Keratinocyte (primary cell): ENCODE measurements at regions not wholly inside any gene's neighbourhood (a gene's known extent, or its start where the extent isn't known, plus 50 kb on each side); places are given as distances from the start of the nearest gene placed in this dataset.

Experiments used
- DNase-seq: peaks from one replicate; pipeline ENCODE4 v3.0.0-alpha.2; 2011; ENCODE audit warnings: low read depth, missing footprints, low spot score
- FAIRE-seq: peaks from 2 replicates; lab custom pipeline; 2011; peaks lifted over from hg19 to GRCh38; lab: Jason Lieb, UNC
- H2AFZ ChIP-seq: 2 replicates; pipeline ENCODE4 v1.6.0; 2012; ENCODE audit warnings: low read length, control low read depth, inconsistent platforms; ENCODE audit not compliant: control insufficient read depth
- H3K27ac ChIP-seq: 2 replicates; pipeline ENCODE4 v1.5.1; 2011; ENCODE audit warnings: low read length; ENCODE audit not compliant: control insufficient read depth, insufficient read depth
- H3K27me3 ChIP-seq: 3 replicates; pipeline ENCODE4 v1.6.0; 2011; ENCODE audit warnings: low read length; ENCODE audit not compliant: control insufficient read depth, insufficient read depth; ENCODE audit errors: extremely low read depth
- H3K36me3 ChIP-seq, 2 experiments: 2 replicates in 1 of 2; 3 replicates in 1 of 2; pipeline ENCODE4 v1.5.1; 2011; ENCODE audit warnings: low read length in 2 of 2, mild to moderate bottlenecking in 1 of 2; ENCODE audit not compliant: control insufficient read depth in 2 of 2, insufficient read depth in 2 of 2; ENCODE audit errors: extremely low read depth in 1 of 2
- H3K4me1 ChIP-seq: 3 replicates; pipeline ENCODE4 v1.5.1; 2011; ENCODE audit warnings: low read length; ENCODE audit not compliant: control insufficient read depth, insufficient read depth; ENCODE audit errors: extremely low read depth
- H3K4me2 ChIP-seq: 3 replicates; pipeline ENCODE4 v1.6.0; 2011; ENCODE audit warnings: low read depth, low read length; ENCODE audit not compliant: control insufficient read depth, insufficient read depth; ENCODE audit errors: extremely low read depth
- H3K4me3 ChIP-seq, 3 experiments: fragments of 200-600 bp in 1 of 3; sonication (generic) in 1 of 3; 2 replicates in 2 of 3; 3 replicates in 1 of 3; pipeline ENCODE4 v1.5.1; 2011 to 2016; ENCODE audit warnings: low read length in 3 of 3, mild to moderate bottlenecking in 3 of 3, control low read depth in 2 of 3, inconsistent platforms in 1 of 3, low read depth in 1 of 3, mixed read lengths in 1 of 3, mixed run types in 1 of 3, moderate library complexity in 1 of 3; ENCODE audit not compliant: control insufficient read depth in 2 of 3, insufficient read depth in 2 of 3; ENCODE audit errors: extremely low read depth in 1 of 3
- H3K79me2 ChIP-seq: 2 replicates; pipeline ENCODE4 v1.6.0; 2012; ENCODE audit warnings: low read length; ENCODE audit not compliant: control insufficient read depth, insufficient read depth
- H3K9ac ChIP-seq: 3 replicates; pipeline ENCODE4 v1.6.0; 2011; ENCODE audit warnings: low read length; ENCODE audit not compliant: control insufficient read depth, insufficient read depth; ENCODE audit errors: extremely low read depth
- H3K9me1 ChIP-seq: 3 replicates; pipeline ENCODE4 v1.6.0; 2011; ENCODE audit warnings: low read length; ENCODE audit not compliant: control insufficient read depth, insufficient read depth; ENCODE audit errors: extremely low read depth
- H3K9me3 ChIP-seq: 2 replicates; pipeline ENCODE4 v1.5.1; 2012; ENCODE audit warnings: low read depth, low read length; ENCODE audit not compliant: control insufficient read depth
- H4K20me1 ChIP-seq: 3 replicates; pipeline ENCODE4 v1.6.0; 2011; ENCODE audit warnings: low read length; ENCODE audit not compliant: control insufficient read depth, insufficient read depth; ENCODE audit errors: extremely low read depth
- EZH2 ChIP-seq: IDR thresholded peaks from one replicate; pipeline ENCODE4 v1.6.1; 2012; ENCODE audit warnings: inconsistent platforms, mild to moderate bottlenecking, low read length, moderate library complexity
- dilution Hi-C: fragments of 300-500 bp; cut with MboI; formaldehyde crosslinking; loops from one replicate; pipeline ENCODE4 v1.7.0; 2020; ENCODE audit warnings: low sequenced_read_pairs; ENCODE audit not compliant: extremely low pct_ligation_motif_present
- TF ChIP-seq, protein P1 (sequence below), 3 experiments: IDR thresholded peaks in 1 of 3; conservative IDR thresholded peaks in 1 of 3; optimal IDR thresholded peaks in 1 of 3; 2 replicates in 2 of 3; 3 replicates in 1 of 3; pipeline versions ENCODE3 to v1.5.1; 2011; ENCODE audit warnings: low read length in 3 of 3, mild to moderate bottlenecking in 3 of 3, moderate library complexity in 2 of 3, control low read depth in 1 of 3, inconsistent platforms in 1 of 3; ENCODE audit not compliant: insufficient read depth in 2 of 3; ENCODE audit errors: extremely low read depth in 1 of 3

DNA sequence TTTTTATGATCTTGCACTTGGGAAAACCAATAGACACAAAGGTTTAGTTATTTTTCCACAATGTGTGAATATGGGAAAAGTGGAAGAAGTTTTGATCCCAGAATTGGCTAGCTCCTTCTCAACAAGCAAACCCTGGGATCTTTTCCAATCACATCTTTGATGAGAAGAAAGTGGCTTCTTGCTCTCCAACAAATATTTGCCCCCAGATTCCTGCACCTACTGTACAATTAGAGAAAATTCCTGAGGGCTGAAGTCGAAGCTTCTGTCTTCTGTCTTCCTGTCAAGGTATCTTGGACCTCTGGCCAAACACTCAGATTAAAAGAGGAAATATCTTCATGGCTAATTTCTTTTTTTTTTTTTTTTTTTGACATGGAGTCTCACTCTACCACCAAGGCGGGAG is 113.1 kb upstream of the SLC45A1 start:
- peak overlapping the region; percentile 5 for H3K4me2 ChIP-seq
- H3K27ac ChIP-seq = peak overlapping the region; percentile 31
- H3K27me3 ChIP-seq = no peaks in the 10 kb centered on the region
- H3K9ac ChIP-seq = no peak overlapping the region
- dilution Hi-C loops = no loop called here
- peak overlapping the region; percentile 60 for H2AFZ ChIP-seq
- DNase-seq (no peak), FAIRE-seq (no peak)
- H4K20me1 ChIP-seq = no peaks in the 10 kb centered on the region
- H3K79me2 ChIP-seq = no peaks in the 10 kb centered on the region
- H3K9me1 ChIP-seq = no peaks in the 10 kb centered on the region
- peaks cover 38% of the 10 kb centered on the region for H3K4me1 ChIP-seq
- no peaks in the 10 kb centered on the region for H3K36me3 ChIP-seq
- TF ChIP-seq EZH2 = no peak
- TF ChIP-seq, protein P1, sequence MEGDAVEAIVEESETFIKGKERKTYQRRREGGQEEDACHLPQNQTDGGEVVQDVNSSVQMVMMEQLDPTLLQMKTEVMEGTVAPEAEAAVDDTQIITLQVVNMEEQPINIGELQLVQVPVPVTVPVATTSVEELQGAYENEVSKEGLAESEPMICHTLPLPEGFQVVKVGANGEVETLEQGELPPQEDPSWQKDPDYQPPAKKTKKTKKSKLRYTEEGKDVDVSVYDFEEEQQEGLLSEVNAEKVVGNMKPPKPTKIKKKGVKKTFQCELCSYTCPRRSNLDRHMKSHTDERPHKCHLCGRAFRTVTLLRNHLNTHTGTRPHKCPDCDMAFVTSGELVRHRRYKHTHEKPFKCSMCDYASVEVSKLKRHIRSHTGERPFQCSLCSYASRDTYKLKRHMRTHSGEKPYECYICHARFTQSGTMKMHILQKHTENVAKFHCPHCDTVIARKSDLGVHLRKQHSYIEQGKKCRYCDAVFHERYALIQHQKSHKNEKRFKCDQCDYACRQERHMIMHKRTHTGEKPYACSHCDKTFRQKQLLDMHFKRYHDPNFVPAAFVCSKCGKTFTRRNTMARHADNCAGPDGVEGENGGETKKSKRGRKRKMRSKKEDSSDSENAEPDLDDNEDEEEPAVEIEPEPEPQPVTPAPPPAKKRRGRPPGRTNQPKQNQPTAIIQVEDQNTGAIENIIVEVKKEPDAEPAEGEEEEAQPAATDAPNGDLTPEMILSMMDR (optimal IDR thresholded peaks at IDR 0.05 in 1 of 3, IDR thresholded peaks at IDR 0.05 in 1 of 3, conservative IDR thresholded peaks at IDR 0.05 in 1 of 3; ENCODE audit: extremely low read depth in 1 of 3, insufficient read depth in 2 of 3, low read length in 3 of 3) = no peak
- H3K9me3 ChIP-seq = no peaks in the 10 kb centered on the region
- no peak overlapping the region for H3K4me3 ChIP-seq

DNA sequence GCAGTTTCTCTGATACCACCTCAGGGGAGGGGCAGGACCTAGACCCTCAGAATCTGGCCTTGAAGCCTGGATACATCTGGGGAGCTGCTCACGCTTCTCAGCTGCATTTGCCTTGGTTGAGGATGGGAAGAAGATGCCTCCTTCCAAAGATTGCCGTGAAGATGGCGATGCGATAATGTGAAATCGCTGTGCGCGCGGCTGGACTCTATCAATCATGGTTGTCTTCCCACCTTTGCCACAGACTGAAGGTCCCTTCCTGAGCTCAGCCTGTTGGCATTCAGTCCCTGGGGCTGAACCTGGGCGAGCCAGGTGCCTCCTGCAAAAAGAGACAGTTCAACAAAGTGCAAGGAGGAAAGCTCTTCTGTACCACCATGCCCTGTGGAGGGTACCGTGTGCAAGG is 114.4 kb upstream of the SLC45A1 start:
- Histone ChIP-seq H4K20me1 (no peaks in the 10 kb centered on the region), H3K9ac (no peak overlapping the region), H3K4me1 (peaks cover 38% of the 10 kb centered on the region), H3K79me2 (no peaks in the 10 kb centered on the region), H3K36me3 (no peaks in the 10 kb centered on the region), H3K9me1 (no peaks in the 10 kb centered on the region), H3K9me3 (no peaks in the 10 kb centered on the region), H2AFZ (no peak overlapping the region), H3K4me2 (no peak overlapping the region), H3K27ac (no peak overlapping the region), H3K4me3 (no peak overlapping the region), H3K27me3 (no peaks in the 10 kb centered on the region)
- FAIRE-seq = no peak
- TF ChIP-seq, protein P1 (optimal IDR thresholded peaks at IDR 0.05 in 1 of 3, IDR thresholded peaks at IDR 0.05 in 1 of 3, conservative IDR thresholded peaks at IDR 0.05 in 1 of 3; ENCODE audit: extremely low read depth in 1 of 3, insufficient read depth in 2 of 3, low read length in 3 of 3) = no peak
- TF ChIP-seq EZH2 = no peak
- dilution Hi-C loops = no loop called here
- DNase-seq = no peak
